ENCODE measurements at regions not wholly inside any gene's neighbourhood (a gene's known extent, or its start where the extent isn't known, plus 50 kb on each side); places are given as distances from the start of the nearest gene placed in this dataset.

DNA sequence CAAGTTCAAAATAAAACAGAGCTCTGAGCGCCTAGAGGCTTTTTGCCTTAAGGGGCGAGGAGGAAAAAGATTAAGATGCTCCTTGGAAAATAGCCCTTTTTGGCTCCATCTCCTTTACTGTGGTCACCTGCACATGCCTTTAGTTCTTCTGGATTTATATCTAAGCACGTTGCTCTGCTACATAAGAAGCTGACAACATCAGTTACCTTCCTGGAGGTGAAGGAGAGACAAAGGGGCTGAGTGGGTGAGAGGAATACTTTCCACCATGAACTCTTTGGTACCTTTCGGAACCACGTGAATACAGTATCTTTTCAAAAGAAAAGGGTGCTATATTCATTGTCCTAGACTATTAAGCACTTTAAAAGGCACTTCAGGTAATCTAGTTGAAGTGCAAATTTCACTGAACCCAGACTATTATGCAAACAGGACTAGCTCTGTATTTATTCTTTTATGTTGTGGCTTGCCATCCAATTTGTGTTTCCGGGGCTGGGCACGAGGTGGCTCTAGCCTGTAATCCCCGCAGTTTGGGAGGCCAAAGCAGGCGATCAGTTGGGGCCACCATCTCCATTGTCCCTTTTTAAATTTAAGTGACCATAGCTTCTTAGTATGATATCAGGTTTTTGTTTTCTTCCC lies 201.5 kb downstream of the TM9SF2 start:
- no peak for TF ChIP-seq EZH2 (IDR thresholded peaks at IDR 0.05)
- TF ChIP-seq POLR2AphosphoS5 (IDR thresholded peaks at IDR 0.05; ENCODE audit: borderline replicate concordance, low read depth, low read length) = no peak
- TF ChIP-seq FOXP2 (optimal IDR thresholded peaks at IDR 0.05; ENCODE audit: control extremely low read depth, extremely low read length, insufficient read depth) = no peak

All from SK-N-MC (cell line).